ENCODE measurements at regions not wholly inside any gene's neighbourhood (a gene's known extent, or its start where the extent isn't known, plus 50 kb on each side); places are given as distances from the start of the nearest gene placed in this dataset.

GRCh38 chr22:48690583-48691317 is 1136.9 kb downstream of the BRD1 start:
- TF ChIP-seq CTCF (IDR thresholded peaks at IDR 0.05; ENCODE audit: insufficient read depth, low read length, poor library complexity, severe bottlenecking) = no peak
- no peak for TF ChIP-seq EZH2phosphoT487 (conservative IDR thresholded peaks at IDR 0.05; ENCODE audit: low read length)
